Peyer's patch (tissue), 4 donors: ENCODE measurements at regions not wholly inside any gene's neighbourhood (a gene's known extent, or its start where the extent isn't known, plus 50 kb on each side); places are given as distances from the start of the nearest gene placed in this dataset.

Experiments
- CTCF ChIP-seq, 6 experiments: fragments of 450-650 bp in 4 of 6; fragments of 200-600 bp in 2 of 6; sonication (generic) in 1 of 6; IDR thresholded peaks; one replicate each; pipeline ENCODE4 v1.5.1; 2017 to 2019; ENCODE audit warnings: antibody characterized with exemption in 6 of 6, mild to moderate bottlenecking in 3 of 6, moderate library complexity in 1 of 6
- POLR2A ChIP-seq, 2 donors: fragments of 450-650 bp; IDR thresholded peaks; one replicate each; pipeline ENCODE4 v1.5.1; 2017; ENCODE audit warnings: antibody characterized with exemption in 2 of 2, mild to moderate bottlenecking in 2 of 2, moderate library complexity in 2 of 2

GRCh38 chr12:75852956-75853355 is 178.6 kb downstream of the PHLDA1 start:
- TF ChIP-seq CTCF (IDR thresholded peaks at IDR 0.05), result no peak
- TF ChIP-seq POLR2A (IDR thresholded peaks at IDR 0.05), result no peak
